Uterus (tissue), 3 donors: ENCODE measurements at regions not wholly inside any gene's neighbourhood (a gene's known extent, or its start where the extent isn't known, plus 50 kb on each side); places are given as distances from the start of the nearest gene placed in this dataset.

ENCODE experiments used
- DNase-seq, 2 donors: peaks; one replicate each; pipeline ENCODE4 v3.0.0-alpha.2; 2019 to 2020
- H3K27ac ChIP-seq, 2 donors: fragments of 200-600 bp; sonication (generic); 1 replicate in 1 of 2; 2 replicates in 1 of 2; pipeline ENCODE4 v1.5.1; 2016 to 2018
- H3K27me3 ChIP-seq, 2 donors: fragments of 200-600 bp; sonication (generic); one replicate each; pipeline ENCODE4 v1.5.1; 2018 to 2019; ENCODE audit warnings: control low read depth in 1 of 2
- H3K36me3 ChIP-seq, 2 donors: fragments of 200-600 bp; sonication (generic); one replicate each; pipeline ENCODE4 v1.5.1; 2019; ENCODE audit warnings: control low read depth in 1 of 2
- H3K4me1 ChIP-seq, 2 donors: fragments of 200-600 bp; sonication (generic); one replicate each; pipeline ENCODE4 v1.5.1; 2018 to 2019; ENCODE audit warnings: control low read depth in 1 of 2
- H3K4me3 ChIP-seq, 2 donors: fragments of 200-600 bp; sonication (generic); 1 replicate in 1 of 2; 2 replicates in 1 of 2; pipeline ENCODE4 v1.5.1; 2018 to 2019; ENCODE audit warnings: mild to moderate bottlenecking in 1 of 2
- H3K9me3 ChIP-seq, 2 donors: fragments of 200-600 bp; sonication (generic); one replicate each; pipeline ENCODE4 v1.5.1; 2019; ENCODE audit warnings: control low read depth in 1 of 2
- CTCF ChIP-seq, 4 experiments: fragments of 200-600 bp in 2 of 4; fragments of 450-650 bp in 2 of 4; sonication (generic) in 2 of 4; IDR thresholded peaks; one replicate each; pipeline ENCODE4 v1.5.1; 2016 to 2019; ENCODE audit warnings: antibody characterized with exemption in 4 of 4, mild to moderate bottlenecking in 2 of 4, moderate library complexity in 1 of 4
- POLR2A ChIP-seq, 2 donors: fragments of 450-650 bp; IDR thresholded peaks; one replicate each; pipeline ENCODE4 v1.6.1; 2016; ENCODE audit warnings: antibody characterized with exemption in 2 of 2, mild to moderate bottlenecking in 1 of 2, moderate library complexity in 1 of 2
- intact Hi-C: fragments of 100-400 bp; cut with DNase I; formaldehyde crosslinking; loops from one replicate; pipeline ENCODE4 v1.15.1; 2023; ENCODE audit warnings: low total_unique reads
- donor health status: DM: yes; HTN: yes; CAD: no.

- TF ChIP-seq POLR2A (IDR thresholded peaks at IDR 0.05) (no peak), CTCF (IDR thresholded peaks at IDR 0.05) (no peak)
- Histone ChIP-seq H3K27me3 (no peaks in the 10 kb centered on the region), H3K4me3 (no peak overlapping the region), H3K27ac (no peak overlapping the region), H3K4me1 (no peaks in the 10 kb centered on the region), H3K9me3 (no peaks in the 10 kb centered on the region), H3K36me3 (no peaks in the 10 kb centered on the region)
- intact Hi-C loops: no loop called here
- DNase-seq: no peak
These were observed 102.5 kb downstream of the SST start for GRCh38 chr3:187567661-187568121.

GRCh38 chr3:187567021-187567420 lies 103.2 kb downstream of the SST start:
- intact Hi-C loops: no loop called here
- H3K4me3 ChIP-seq: no peak overlapping the region
- H3K4me1 ChIP-seq: no peaks in the 10 kb centered on the region
- no peak overlapping the region for H3K27ac ChIP-seq
- no peaks in the 10 kb centered on the region for H3K9me3 ChIP-seq
- H3K27me3 ChIP-seq: no peaks in the 10 kb centered on the region
- no peak for TF ChIP-seq CTCF (IDR thresholded peaks at IDR 0.05)
- no peaks in the 10 kb centered on the region for H3K36me3 ChIP-seq
- DNase-seq: no peak

GRCh38 chr3:187565701-187566100 lies 104.5 kb downstream of the SST start:
- no peak overlapping the region for H3K4me3 ChIP-seq
- TF ChIP-seq CTCF (IDR thresholded peaks at IDR 0.05) (no peak), POLR2A (IDR thresholded peaks at IDR 0.05) (no peak)
- intact Hi-C loops: no loop called here
- no peaks in the 10 kb centered on the region for H3K36me3 ChIP-seq
- H3K27me3 ChIP-seq: no peaks in the 10 kb centered on the region
- no peaks in the 10 kb centered on the region for H3K4me1 ChIP-seq
- H3K9me3 ChIP-seq: no peaks in the 10 kb centered on the region
- no peak overlapping the region for H3K27ac ChIP-seq
- DNase-seq: no peak

GRCh38 chr3:187558990-187559389 lies 111.2 kb downstream of the SST start:
- Histone ChIP-seq H3K9me3 (no peaks in the 10 kb centered on the region), H3K4me3 (no peak overlapping the region), H3K4me1 (no peaks in the 10 kb centered on the region), H3K36me3 (no peaks in the 10 kb centered on the region), H3K27me3 (no peaks in the 10 kb centered on the region), H3K27ac (no peak overlapping the region)
- TF ChIP-seq POLR2A (IDR thresholded peaks at IDR 0.05) (no peak), CTCF (IDR thresholded peaks at IDR 0.05) (no peak)
- DNase-seq: no peak
- intact Hi-C loops: no loop called here

GRCh38 chr3:187551416-187551815 lies 118.8 kb downstream of the SST start:
- DNase-seq: no peak
- TF ChIP-seq POLR2A (IDR thresholded peaks at IDR 0.05) (no peak), CTCF (IDR thresholded peaks at IDR 0.05) (no peak)
- no peak overlapping the region for H3K4me3 ChIP-seq
- no peaks in the 10 kb centered on the region for H3K4me1 ChIP-seq
- H3K27me3 ChIP-seq: no peaks in the 10 kb centered on the region
- no peak overlapping the region for H3K27ac ChIP-seq
- H3K36me3 ChIP-seq: no peaks in the 10 kb centered on the region
- intact Hi-C loops: no loop called here
- H3K9me3 ChIP-seq: no peaks in the 10 kb centered on the region
